ENCODE measurements at regions not wholly inside any gene's neighbourhood (a gene's known extent, or its start where the extent isn't known, plus 50 kb on each side); places are given as distances from the start of the nearest gene placed in this dataset.
"Not testable (repeated sequence)": the region's sequence is repeated elsewhere in the genome, so short reads cannot be mapped to it uniquely, and the experiment has no call there.

DNA sequence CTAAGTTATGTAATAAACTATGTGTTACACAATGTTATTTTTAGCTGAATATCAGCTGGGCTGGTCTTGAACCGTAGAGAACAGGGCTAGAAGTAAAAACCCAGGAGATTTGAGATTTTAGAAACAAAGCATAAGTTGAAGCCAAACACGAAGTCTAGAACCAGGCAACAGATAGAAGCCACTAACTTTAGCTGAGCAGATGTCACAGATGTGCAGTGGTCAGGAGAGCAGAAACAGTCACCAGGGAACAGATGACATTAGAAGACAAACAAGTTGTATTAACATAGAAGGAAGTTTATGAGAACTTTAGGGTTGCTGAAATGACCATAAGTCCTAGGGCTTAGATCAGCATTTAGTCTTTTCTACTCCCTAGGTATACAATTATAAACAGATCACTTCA lies 731.0 kb downstream of the ZNF385D start:
- Mint-ChIP-seq H3K4me3 (no peak overlapping the region), H3K27ac (no peak overlapping the region), H3K36me3 (ENCODE audit: insufficient read depth) (no peaks in the 10 kb centered on the region), H3K27me3 (no peaks in the 10 kb centered on the region), H3K9me3 (peaks cover 8 to 12% of the 10 kb centered on the region in 2 donors), H3K4me1 (ENCODE audit: low read depth in 2 of 2) (no peaks in the 10 kb centered on the region)
- DNase-seq: no peak
- ATAC-seq (replicated peaks): no peak

DNA sequence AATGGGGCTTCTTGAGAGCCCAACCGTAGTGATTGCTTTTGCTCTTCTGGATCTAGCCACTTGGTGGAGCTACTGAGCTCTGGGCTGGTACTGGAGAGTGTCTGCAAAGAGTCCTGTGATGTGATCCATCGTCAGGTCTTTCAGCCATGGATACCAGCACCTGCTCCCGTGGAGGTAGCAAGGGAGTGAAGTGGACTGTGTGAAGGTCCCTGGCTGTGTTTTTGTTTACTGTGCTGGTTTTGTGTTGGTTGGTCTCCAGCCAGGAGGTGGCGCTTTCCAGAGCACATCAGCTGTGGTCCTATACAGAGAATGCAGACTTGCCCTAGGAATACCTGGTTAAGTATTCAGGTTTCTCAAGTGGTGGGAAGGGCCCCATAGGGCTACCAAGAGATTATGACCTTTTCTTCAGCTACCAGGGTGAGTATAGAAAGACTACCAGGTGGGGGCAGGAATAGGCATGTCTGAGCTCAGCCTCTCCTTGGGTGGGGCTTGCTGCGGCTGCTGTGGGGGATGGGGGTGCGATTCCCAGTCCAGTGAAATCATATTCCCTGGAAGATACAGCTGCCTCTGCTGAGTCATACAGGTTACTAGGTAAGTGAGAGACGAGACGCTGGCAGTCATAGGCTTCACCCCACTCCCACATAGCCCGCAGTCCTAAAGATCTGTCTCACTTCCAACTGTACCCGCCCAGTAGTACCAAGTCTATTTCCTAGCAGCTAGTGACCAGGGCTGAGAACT lies 733.7 kb downstream of the ZNF385D start:
- DNase-seq (no peak), ATAC-seq (replicated peaks) (no peak)
- H3K27me3 Mint-ChIP-seq: no peaks in the 10 kb centered on the region
- no peak overlapping the region for H3K4me3 Mint-ChIP-seq
- no peaks in the 10 kb centered on the region for H3K4me1 Mint-ChIP-seq (ENCODE audit: low read depth in 2 of 2)
- H3K27ac Mint-ChIP-seq: no peak overlapping the region
- no peaks in the 10 kb centered on the region for H3K36me3 Mint-ChIP-seq (ENCODE audit: insufficient read depth)
- peaks cover 15 to 28% of the 10 kb centered on the region in 2 donors for H3K9me3 Mint-ChIP-seq

DNA sequence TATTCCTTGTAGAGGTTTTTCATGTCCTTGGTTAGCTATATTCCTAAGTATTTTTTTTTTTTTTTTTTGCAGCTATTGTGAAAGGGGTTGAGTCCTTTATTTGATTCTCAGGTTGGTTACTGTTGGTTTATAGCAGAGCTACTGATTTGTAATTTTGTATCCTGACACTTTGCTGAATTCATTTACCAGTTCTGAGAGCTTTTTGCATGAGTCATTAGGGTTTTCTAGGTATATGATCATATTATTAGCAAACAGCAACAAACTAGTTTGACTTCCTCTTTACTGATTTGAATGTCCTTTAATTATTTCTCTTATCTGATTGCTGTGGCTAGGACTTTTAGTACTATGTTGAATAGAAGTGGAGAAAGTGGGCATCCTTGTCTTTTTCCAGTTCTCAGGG lies 737.4 kb downstream of the ZNF385D start:
- Mint-ChIP-seq H3K4me3 (no peak overlapping the region), H3K27me3 (no peaks in the 10 kb centered on the region), H3K9me3 (peaks cover 15 to 30% of the 10 kb centered on the region in 2 donors), H3K4me1 (ENCODE audit: low read depth in 2 of 2) (no peaks in the 10 kb centered on the region), H3K36me3 (ENCODE audit: insufficient read depth) (no peaks in the 10 kb centered on the region), H3K27ac (no peak overlapping the region)
- ATAC-seq (replicated peaks) (no peak), DNase-seq (no peak)

DNA sequence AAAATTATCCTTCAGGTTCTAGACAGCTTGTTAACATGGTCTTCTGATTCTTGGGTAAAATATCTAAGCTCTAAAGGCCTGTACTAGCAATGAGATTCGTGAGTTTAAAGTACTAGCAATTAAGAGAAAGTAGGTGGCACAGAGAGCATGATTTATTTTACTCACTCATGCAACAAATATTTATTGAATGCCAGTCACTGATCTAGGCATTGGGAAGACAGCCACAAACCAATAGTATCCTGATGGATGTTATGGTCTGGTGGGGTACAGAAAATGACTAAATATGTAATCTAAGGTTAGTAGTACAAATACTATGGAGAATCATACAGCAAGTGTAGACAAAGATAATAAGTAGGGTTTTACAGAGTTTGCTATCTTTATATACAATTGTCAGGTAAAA lies 751.3 kb downstream of the ZNF385D start:
- Mint-ChIP-seq H3K27me3 (no peaks in the 10 kb centered on the region), H3K27ac (no peak overlapping the region), H3K4me3 (no peak overlapping the region), H3K36me3 (ENCODE audit: insufficient read depth) (no peaks in the 10 kb centered on the region), H3K4me1 (ENCODE audit: low read depth in 2 of 2) (no peaks in the 10 kb centered on the region), H3K9me3 (peaks cover 5 to 8% of the 10 kb centered on the region in 2 donors)
- ATAC-seq (replicated peaks) (no peak), DNase-seq (no peak)

DNA sequence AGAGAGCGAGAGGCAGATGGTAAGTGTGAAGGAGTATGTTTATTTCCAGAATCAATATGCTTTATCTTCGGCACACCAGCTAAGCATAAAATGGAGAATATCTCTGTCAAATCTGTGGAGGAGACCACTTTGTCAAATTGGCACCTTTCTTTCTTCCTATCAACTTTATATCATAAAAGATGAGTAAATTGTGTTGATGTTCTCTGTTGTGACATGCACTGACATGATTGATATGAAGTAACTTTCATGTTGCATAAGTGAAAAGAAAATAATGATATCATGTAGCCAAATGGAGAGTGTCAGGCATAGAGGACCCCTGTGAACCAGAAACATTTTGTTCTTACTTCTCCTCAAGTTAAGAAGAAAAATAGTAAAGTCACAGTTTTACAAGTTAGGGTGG lies 753.8 kb downstream of the ZNF385D start:
- H3K27me3 Mint-ChIP-seq: no peaks in the 10 kb centered on the region
- no peaks in the 10 kb centered on the region for H3K36me3 Mint-ChIP-seq (ENCODE audit: insufficient read depth)
- no peaks in the 10 kb centered on the region for H3K4me1 Mint-ChIP-seq (ENCODE audit: low read depth in 2 of 2)
- H3K9me3 Mint-ChIP-seq: peaks cover 0 to 2% of the 10 kb centered on the region in 2 donors
- no peak for DNase-seq
- H3K4me3 Mint-ChIP-seq: no peak overlapping the region
- H3K27ac Mint-ChIP-seq: no peak overlapping the region
- ATAC-seq (replicated peaks): no peak

DNA sequence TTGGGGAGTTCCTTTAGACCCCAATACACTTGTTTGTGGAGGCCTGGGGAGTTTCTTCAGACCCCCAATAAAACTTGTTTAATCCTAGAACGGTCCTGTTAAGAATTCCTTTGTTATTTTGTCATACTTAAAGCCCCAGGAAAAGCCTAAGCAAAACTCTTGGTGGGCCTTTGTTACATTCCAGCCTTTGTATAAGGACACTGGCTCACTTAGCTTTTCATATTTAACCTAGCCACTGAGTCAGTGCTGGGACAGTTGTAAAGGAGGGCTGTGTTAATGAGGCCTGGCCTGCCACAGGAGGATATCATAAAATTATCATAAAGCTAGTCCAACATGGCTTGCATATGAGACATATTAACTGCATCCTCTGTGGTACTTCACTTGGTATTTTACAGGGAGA lies 760.1 kb downstream of the ZNF385D start:
- DNase-seq: no peak
- H3K9me3 Mint-ChIP-seq: peaks cover 0 to 6% of the 10 kb centered on the region in 2 donors
- H3K4me3 Mint-ChIP-seq: no peak overlapping the region
- no peaks in the 10 kb centered on the region for H3K36me3 Mint-ChIP-seq (ENCODE audit: insufficient read depth)
- no peaks in the 10 kb centered on the region for H3K4me1 Mint-ChIP-seq (ENCODE audit: low read depth in 2 of 2)
- H3K27me3 Mint-ChIP-seq: no peaks in the 10 kb centered on the region
- no peak for ATAC-seq (replicated peaks)
- no peak overlapping the region for H3K27ac Mint-ChIP-seq

DNA sequence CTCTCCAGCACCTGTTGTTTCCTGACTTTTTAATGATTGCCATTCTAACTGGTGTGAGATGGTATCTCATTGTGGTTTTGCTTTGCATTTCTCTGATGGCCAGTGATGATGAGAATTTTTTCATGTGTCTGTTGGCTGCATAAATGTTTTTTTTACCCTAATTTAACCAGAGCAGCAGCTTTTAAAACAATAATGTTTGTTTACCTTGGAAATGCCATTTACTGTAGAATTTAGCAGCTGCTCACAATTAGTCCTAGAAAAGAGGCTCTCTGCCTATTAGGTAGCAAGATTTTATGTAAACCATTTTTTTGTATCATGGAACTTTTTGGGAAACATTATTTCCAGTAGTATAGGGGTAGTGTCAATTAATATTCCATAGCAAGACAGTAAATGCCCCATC lies 761.4 kb downstream of the ZNF385D start:
- ATAC-seq (replicated peaks); H3K27me3 Mint-ChIP-seq; H3K36me3 Mint-ChIP-seq (ENCODE audit: insufficient read depth); H3K27ac Mint-ChIP-seq; H3K9me3 Mint-ChIP-seq; H3K4me1 Mint-ChIP-seq (ENCODE audit: low read depth in 2 of 2); DNase-seq; H3K4me3 Mint-ChIP-seq: not testable (repeated sequence)

DNA sequence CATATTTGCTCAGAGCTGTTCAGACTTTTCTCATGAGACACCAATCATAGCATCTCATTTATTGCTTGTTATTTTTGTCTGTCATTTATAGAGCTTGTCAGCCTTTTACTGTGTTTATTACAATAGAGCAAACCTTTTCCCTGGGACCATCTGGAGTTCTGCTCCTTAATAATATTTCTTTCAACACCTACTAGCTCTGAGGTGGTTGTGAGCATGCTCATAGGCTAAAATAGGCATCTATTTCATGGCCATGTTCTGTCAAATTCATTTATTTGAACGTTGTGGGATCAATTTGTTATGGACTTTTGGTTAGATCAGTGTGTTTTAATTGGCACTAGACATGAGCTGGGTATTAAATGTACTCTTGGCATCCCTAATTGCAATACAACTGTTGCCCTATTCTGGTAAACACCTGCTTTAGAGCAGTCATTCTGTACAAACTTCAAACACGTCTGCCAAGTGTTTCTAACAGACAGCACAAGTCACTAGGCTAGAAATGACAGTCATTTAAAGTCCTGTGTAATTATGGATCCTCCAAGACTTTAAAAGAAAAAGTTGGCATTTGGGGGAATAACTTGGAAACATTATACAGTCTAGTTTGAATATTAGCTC lies 766.3 kb downstream of the ZNF385D start:
- DNase-seq (no peak), ATAC-seq (replicated peaks) (no peak)
- Mint-ChIP-seq H3K36me3 (ENCODE audit: insufficient read depth) (no peaks in the 10 kb centered on the region), H3K4me1 (ENCODE audit: low read depth in 2 of 2) (no peaks in the 10 kb centered on the region), H3K27me3 (no peaks in the 10 kb centered on the region), H3K4me3 (no peak overlapping the region), H3K27ac (no peak overlapping the region), H3K9me3 (peaks cover 0 to 11% of the 10 kb centered on the region in 2 donors)

DNA sequence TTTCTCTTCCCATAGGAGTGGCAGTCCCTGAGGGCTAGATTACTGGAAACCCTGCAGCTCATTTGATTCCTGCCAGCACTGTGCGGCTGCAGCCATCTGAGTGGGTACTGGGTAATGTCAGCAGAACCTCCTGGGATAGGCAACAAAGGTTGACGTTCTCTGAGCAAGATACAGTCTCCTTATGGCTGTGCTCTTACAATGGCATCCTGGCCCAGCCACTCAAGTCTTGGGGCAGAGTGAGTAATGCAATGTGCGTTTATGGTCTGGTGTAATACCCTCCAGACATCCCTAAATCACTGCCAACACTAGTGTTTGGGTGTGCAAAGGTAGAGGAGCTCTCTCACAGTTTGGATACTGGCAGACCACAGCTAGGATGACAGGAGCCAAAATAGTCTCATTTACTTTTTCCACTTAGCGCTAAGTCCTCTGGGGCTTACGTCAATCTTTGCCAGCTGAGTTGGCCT lies 775.8 kb downstream of the ZNF385D start:
- peaks cover 22 to 33% of the 10 kb centered on the region in 2 donors for H3K9me3 Mint-ChIP-seq
- no peaks in the 10 kb centered on the region for H3K36me3 Mint-ChIP-seq (ENCODE audit: insufficient read depth)
- H3K27me3 Mint-ChIP-seq: no peaks in the 10 kb centered on the region
- no peaks in the 10 kb centered on the region for H3K4me1 Mint-ChIP-seq (ENCODE audit: low read depth in 2 of 2)
- no peak overlapping the region for H3K27ac Mint-ChIP-seq
- no peak for ATAC-seq (replicated peaks)
- H3K4me3 Mint-ChIP-seq: no peak overlapping the region
- DNase-seq: no peak

DNA sequence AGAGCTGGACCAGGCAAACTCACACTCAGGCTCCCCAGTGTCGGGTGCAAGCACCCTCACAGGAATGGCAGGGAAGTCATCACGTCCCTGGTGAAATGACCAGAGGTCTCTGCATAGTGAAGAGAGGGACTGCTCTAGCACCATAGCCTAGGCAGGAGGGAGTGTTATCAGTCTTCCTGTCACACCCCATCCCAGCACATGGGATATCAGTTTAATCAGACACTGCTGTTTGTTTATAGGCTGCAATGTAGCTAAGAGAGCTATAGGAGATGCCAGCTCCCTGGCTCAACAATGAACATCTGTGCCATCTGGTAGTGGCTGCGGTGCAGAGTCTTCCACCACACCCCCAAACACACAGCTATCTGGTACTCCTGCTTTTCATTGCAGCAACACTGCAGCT lies 776.6 kb downstream of the ZNF385D start:
- H3K36me3 Mint-ChIP-seq (ENCODE audit: insufficient read depth): no peaks in the 10 kb centered on the region
- H3K27ac Mint-ChIP-seq: no peak overlapping the region
- H3K9me3 Mint-ChIP-seq: peaks cover 29 to 41% of the 10 kb centered on the region in 2 donors
- H3K27me3 Mint-ChIP-seq: no peaks in the 10 kb centered on the region
- H3K4me1 Mint-ChIP-seq (ENCODE audit: low read depth in 2 of 2): no peaks in the 10 kb centered on the region
- ATAC-seq (replicated peaks) (no peak), DNase-seq (no peak)
- H3K4me3 Mint-ChIP-seq: no peak overlapping the region

DNA sequence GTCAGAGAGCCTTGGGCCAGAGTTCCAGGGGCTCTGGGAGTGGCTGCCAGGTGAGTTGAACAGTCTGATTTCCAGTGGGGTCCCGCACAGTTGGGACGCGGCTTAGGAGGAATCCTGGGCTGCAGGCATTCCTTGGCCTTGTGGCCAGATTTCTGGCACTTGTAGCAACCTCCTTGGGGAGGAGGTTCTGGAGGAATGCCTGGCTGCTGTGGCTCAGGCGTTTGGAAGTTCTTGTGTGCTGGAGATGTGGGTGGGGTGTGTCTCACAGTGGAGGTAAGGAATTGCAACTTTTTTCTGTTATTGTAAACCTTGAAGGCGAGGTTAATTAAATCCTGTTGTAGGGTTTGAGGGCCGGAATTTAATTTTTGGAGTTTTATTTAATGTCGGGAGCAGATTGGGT lies 780.2 kb downstream of the ZNF385D start:
- H3K27ac Mint-ChIP-seq; H3K4me3 Mint-ChIP-seq; H3K27me3 Mint-ChIP-seq; H3K36me3 Mint-ChIP-seq (ENCODE audit: insufficient read depth); H3K4me1 Mint-ChIP-seq (ENCODE audit: low read depth in 2 of 2); ATAC-seq (replicated peaks); DNase-seq: not testable (repeated sequence)
- peaks cover 33 to 49% of the 10 kb centered on the region in 2 donors for H3K9me3 Mint-ChIP-seq

DNA sequence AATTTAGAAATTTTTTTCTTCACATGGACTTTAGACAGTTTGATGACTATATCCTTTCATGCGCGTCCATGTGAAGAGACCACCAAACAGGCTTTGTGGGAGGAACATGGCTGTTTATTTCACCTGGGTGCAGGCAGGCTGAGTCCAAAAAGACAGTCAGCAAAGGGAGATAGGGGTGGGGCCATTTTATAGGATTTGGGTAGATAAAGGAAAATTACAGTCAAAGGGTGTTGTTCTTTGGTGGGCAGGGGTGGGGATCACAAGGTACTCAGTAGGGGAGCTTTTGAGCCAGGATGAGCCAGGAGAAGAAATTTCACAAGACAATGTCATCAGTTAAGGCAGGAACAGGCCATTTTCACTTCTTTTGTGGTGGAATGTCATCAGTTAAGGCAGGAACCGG lies 781.5 kb upstream of the SGO1 start:
- not testable (repeated sequence) for H3K4me1 Mint-ChIP-seq (ENCODE audit: low read depth in 2 of 2); H3K27ac Mint-ChIP-seq; H3K4me3 Mint-ChIP-seq; H3K36me3 Mint-ChIP-seq (ENCODE audit: insufficient read depth); H3K27me3 Mint-ChIP-seq; ATAC-seq (replicated peaks); DNase-seq
- peaks cover 34 to 52% of the 10 kb centered on the region in 2 donors for H3K9me3 Mint-ChIP-seq

DNA sequence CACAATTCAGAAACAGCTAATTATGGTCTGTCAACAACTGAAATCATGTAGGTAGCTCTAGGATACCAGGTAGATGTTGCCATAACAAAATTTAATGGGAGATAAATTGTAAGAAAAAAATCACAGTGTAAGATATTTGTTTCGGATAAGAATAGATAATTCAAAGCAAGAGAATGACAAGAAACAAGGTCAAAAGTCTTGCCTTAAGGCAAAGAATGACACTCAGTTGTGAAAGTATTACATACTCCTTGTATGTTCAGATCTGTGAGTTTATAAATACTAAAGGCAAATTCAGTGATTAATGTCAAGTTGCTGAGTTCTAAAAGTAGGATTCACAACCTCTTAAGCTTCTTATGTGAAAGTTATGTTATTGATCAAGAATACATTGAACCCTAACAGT lies 772.2 kb upstream of the SGO1 start:
- Mint-ChIP-seq H3K9me3 (peaks cover 4 to 13% of the 10 kb centered on the region in 2 donors), H3K27ac (no peak overlapping the region), H3K36me3 (ENCODE audit: insufficient read depth) (no peaks in the 10 kb centered on the region), H3K4me1 (ENCODE audit: low read depth in 2 of 2) (no peaks in the 10 kb centered on the region), H3K27me3 (no peaks in the 10 kb centered on the region), H3K4me3 (no peak overlapping the region)
- DNase-seq: no peak
- ATAC-seq (replicated peaks): no peak

DNA sequence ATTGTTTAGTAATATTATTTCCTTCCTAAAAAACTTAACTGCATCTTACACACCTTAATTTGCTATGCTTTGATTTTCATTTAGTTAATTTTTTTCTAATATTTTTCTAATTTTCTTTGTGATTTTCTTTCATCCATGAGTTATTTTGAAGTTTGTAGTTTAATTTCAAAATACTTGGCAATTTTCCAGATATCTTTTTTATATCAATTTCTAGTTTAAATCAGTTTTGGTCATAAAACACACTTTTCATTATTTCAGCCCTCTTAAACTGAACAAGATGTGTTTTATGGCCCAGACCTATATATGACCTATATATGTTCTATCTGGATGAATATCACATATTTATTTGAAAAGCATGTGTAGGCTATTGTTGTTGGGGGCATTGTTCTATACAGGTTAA lies 759.9 kb upstream of the SGO1 start:
- DNase-seq: no peak
- peaks cover 0 to 25% of the 10 kb centered on the region in 2 donors for H3K9me3 Mint-ChIP-seq
- no peak for ATAC-seq (replicated peaks)
- H3K4me1 Mint-ChIP-seq (ENCODE audit: low read depth in 2 of 2): no peaks in the 10 kb centered on the region
- H3K27me3 Mint-ChIP-seq: no peaks in the 10 kb centered on the region
- no peak overlapping the region for H3K27ac Mint-ChIP-seq
- no peak overlapping the region for H3K4me3 Mint-ChIP-seq
- no peaks in the 10 kb centered on the region for H3K36me3 Mint-ChIP-seq (ENCODE audit: insufficient read depth)
